Breast epithelium (tissue), 4 donors: ENCODE measurements at regions not wholly inside any gene's neighbourhood (a gene's known extent, or its start where the extent isn't known, plus 50 kb on each side); places are given as distances from the start of the nearest gene placed in this dataset.

ENCODE experiments used
- DNase-seq, 2 donors: peaks; one replicate each; pipeline ENCODE4 v3.0.0-alpha.2; 2019; ENCODE audit warnings: low spot score in 2 of 2
- H3K27ac ChIP-seq, 2 donors: fragments of 200-600 bp; sonication (generic) in 1 of 2; one replicate each; pipeline ENCODE4 v1.5.1; 2016 to 2019; ENCODE audit warnings: mild to moderate bottlenecking in 1 of 2
- H3K27me3 ChIP-seq, 2 donors: fragments of 200-600 bp; sonication (generic) in 1 of 2; one replicate each; pipeline versions ENCODE4 v1.5.1 to v1.6.0; 2017 to 2019; ENCODE audit warnings: control low read depth in 1 of 2, mild to moderate bottlenecking in 1 of 2
- H3K36me3 ChIP-seq: fragments of 200-600 bp; one replicate; pipeline ENCODE4 v1.5.1; 2019
- H3K4me1 ChIP-seq, 2 donors: fragments of 200-600 bp; sonication (generic); one replicate each; pipeline ENCODE4 v1.5.1; 2016 to 2019; ENCODE audit warnings: control low read depth in 1 of 2
- H3K4me3 ChIP-seq, 3 donors: fragments of 200-600 bp; sonication (generic); 1 replicate in 2 of 3; 2 replicates in 1 of 3; pipeline ENCODE4 v1.5.1; 2016 to 2019; ENCODE audit warnings: mild to moderate bottlenecking in 3 of 3, moderate library complexity in 2 of 3
- H3K9me3 ChIP-seq, 2 donors: fragments of 200-600 bp; sonication (generic) in 1 of 2; one replicate each; pipeline ENCODE4 v1.5.1; 2016 to 2019; ENCODE audit warnings: control low read depth in 1 of 2
- POLR2A ChIP-seq: fragments of 450-650 bp; IDR thresholded peaks from one replicate; pipeline ENCODE4 v1.6.1; 2016; ENCODE audit warnings: antibody characterized with exemption, mild to moderate bottlenecking, moderate library complexity
- POLR2AphosphoS5 ChIP-seq, 3 donors: sonication (generic); formaldehyde crosslinking; IDR thresholded peaks; one replicate each; pipeline ENCODE4 v1.6.1; 2017; ENCODE audit warnings: antibody characterized with exemption in 3 of 3
- intact Hi-C: fragments of 100-400 bp; cut with DNase I; formaldehyde crosslinking; loops from one replicate; pipeline ENCODE4 v1.15.1; 2023; ENCODE audit warnings: low total_unique reads
- TF ChIP-seq, protein P1 (sequence below), 3 donors: fragments of 450-650 bp; IDR thresholded peaks; one replicate each; pipeline ENCODE4 v1.5.1; 2016 to 2017; ENCODE audit warnings: antibody characterized with exemption in 3 of 3, mild to moderate bottlenecking in 3 of 3, moderate library complexity in 3 of 3

DNA sequence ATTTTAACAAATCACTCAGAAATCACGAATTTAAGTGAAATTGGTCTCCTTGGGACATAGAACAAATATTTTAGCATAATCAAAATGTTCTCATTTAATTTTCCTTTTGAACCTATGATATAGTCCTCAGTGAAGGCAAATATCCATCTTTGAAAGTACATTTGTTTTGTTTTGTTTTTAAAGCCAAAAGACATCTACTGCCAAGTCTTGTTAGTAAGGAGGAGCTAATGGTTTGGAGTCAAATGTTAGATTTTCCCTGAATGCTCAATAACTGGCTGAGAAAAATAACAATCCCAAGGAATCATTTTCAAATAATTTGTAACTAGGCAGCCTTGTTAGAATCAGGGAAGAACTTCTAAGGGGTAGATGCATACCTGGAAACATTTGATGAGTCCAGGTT is 302.9 kb upstream of the MAF start:
- H3K27ac ChIP-seq: no peak overlapping the region
- intact Hi-C loops: no loop called here
- no peak for DNase-seq
- no peak for TF ChIP-seq POLR2A
- no peak for TF ChIP-seq POLR2AphosphoS5 (IDR thresholded peaks at IDR 0.05)
- TF ChIP-seq, protein P1, sequence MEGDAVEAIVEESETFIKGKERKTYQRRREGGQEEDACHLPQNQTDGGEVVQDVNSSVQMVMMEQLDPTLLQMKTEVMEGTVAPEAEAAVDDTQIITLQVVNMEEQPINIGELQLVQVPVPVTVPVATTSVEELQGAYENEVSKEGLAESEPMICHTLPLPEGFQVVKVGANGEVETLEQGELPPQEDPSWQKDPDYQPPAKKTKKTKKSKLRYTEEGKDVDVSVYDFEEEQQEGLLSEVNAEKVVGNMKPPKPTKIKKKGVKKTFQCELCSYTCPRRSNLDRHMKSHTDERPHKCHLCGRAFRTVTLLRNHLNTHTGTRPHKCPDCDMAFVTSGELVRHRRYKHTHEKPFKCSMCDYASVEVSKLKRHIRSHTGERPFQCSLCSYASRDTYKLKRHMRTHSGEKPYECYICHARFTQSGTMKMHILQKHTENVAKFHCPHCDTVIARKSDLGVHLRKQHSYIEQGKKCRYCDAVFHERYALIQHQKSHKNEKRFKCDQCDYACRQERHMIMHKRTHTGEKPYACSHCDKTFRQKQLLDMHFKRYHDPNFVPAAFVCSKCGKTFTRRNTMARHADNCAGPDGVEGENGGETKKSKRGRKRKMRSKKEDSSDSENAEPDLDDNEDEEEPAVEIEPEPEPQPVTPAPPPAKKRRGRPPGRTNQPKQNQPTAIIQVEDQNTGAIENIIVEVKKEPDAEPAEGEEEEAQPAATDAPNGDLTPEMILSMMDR (IDR thresholded peaks at IDR 0.05): no peak
- no peaks in the 10 kb centered on the region for H3K36me3 ChIP-seq
- no peaks in the 10 kb centered on the region for H3K27me3 ChIP-seq
- no peaks in the 10 kb centered on the region for H3K4me1 ChIP-seq
- no peak overlapping the region for H3K4me3 ChIP-seq
- H3K9me3 ChIP-seq: no peaks in the 10 kb centered on the region

DNA sequence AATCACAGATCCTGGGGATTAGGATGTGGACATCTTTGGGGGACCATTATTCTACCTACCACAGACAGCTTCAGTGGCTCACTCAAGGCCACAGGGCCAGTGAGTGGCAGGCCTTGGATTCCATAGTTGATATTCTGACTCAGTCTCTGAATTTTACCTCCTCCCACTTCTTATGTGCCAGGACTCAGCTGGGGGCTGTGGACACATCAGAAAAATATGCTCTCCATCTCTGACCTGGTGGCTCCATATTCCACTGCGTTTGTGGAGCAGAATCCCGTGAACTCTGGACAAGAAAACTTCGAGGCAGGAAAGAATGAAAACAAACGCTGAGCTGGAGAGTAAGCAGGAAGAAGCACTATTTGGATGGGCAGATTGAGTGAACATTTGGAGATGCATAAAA is 301.8 kb upstream of the MAF start:
- intact Hi-C loops: no loop called here
- TF ChIP-seq, protein P1 (IDR thresholded peaks at IDR 0.05): no peak
- TF ChIP-seq POLR2AphosphoS5 (IDR thresholded peaks at IDR 0.05) (no peak), POLR2A (no peak)
- Histone ChIP-seq H3K27ac (no peak overlapping the region), H3K36me3 (no peaks in the 10 kb centered on the region), H3K4me3 (no peak overlapping the region), H3K4me1 (no peaks in the 10 kb centered on the region), H3K27me3 (no peaks in the 10 kb centered on the region), H3K9me3 (no peaks in the 10 kb centered on the region)
- DNase-seq: no peak

DNA sequence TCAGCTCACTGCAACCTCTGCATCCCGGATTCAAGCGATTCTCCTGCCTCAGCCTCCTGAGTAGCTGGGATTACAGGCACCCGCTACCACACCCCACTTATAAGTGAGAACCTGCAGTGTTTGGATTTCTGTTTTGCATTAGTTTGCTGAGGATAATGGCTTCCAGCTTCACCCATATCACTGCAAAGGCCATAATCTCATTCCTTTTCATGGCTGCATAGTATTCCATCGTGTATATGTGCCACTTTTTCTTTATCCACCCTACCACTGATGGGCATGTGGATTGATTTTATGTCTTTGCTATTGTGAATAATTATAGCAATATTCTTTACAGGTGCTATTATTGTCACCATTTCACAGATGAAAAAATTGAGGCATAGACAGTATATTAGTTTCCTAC is 301.0 kb upstream of the MAF start:
- H3K27me3 ChIP-seq: no peaks in the 10 kb centered on the region
- H3K4me1 ChIP-seq: no peaks in the 10 kb centered on the region
- H3K9me3 ChIP-seq: no peaks in the 10 kb centered on the region
- H3K36me3 ChIP-seq: no peaks in the 10 kb centered on the region
- DNase-seq: no peak
- intact Hi-C loops: no loop called here
- H3K27ac ChIP-seq: no peak overlapping the region
- H3K4me3 ChIP-seq: no peak overlapping the region
- TF ChIP-seq POLR2A (no peak), POLR2AphosphoS5 (IDR thresholded peaks at IDR 0.05) (no peak)
- TF ChIP-seq, protein P1 (IDR thresholded peaks at IDR 0.05): no peak

DNA sequence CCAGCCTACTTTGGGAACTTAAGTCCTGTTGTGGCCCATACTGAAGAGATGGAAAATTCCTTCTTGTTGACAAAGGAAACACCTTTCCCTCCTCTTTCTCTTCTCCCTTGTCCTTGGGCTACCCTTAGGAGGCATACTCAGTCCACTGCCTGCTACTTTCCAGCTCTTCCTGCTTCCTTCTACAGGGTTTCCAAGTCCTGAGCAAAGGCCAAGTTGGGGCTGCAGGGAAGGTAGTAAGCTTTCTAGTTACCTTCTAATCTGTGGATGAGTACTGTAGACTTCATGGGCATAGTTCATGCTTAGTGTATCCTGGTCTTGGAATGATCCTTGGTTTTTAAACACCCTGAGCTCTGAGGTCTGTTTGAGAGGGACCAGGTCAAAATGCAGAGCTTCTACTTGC is 299.2 kb upstream of the MAF start:
- DNase-seq: no peak
- Histone ChIP-seq H3K4me1 (no peaks in the 10 kb centered on the region), H3K27me3 (no peaks in the 10 kb centered on the region), H3K9me3 (no peaks in the 10 kb centered on the region), H3K27ac (no peak overlapping the region), H3K36me3 (no peaks in the 10 kb centered on the region), H3K4me3 (no peak overlapping the region)
- intact Hi-C loops: no loop called here
- TF ChIP-seq, protein P1 (IDR thresholded peaks at IDR 0.05): no peak
- no peak for TF ChIP-seq POLR2A
- TF ChIP-seq POLR2AphosphoS5 (IDR thresholded peaks at IDR 0.05): no peak

DNA sequence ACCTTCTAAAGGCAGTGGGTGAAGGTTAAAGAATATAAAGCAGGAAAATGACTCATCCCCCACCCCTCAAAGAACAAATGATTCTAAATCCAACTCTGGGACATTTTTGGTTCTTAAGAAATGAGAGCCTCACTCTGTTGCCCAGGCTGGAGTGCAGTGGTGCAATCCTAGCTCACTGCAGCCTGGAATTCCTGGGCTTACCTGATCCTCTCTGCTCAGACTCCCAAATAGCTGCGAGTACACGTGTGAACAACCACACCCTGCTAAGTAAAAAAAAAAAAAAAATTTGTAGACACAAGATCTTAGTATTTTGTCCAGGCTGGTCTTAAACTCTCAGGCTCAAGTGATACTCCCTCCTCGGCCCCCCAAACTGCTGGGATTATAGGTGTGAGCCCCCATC is 298.8 kb upstream of the MAF start:
- no peak overlapping the region for H3K4me3 ChIP-seq
- no peak overlapping the region for H3K27ac ChIP-seq
- TF ChIP-seq, protein P1 (IDR thresholded peaks at IDR 0.05): no peak
- TF ChIP-seq POLR2A (no peak), POLR2AphosphoS5 (IDR thresholded peaks at IDR 0.05) (no peak)
- H3K9me3 ChIP-seq: no peaks in the 10 kb centered on the region
- DNase-seq: no peak
- intact Hi-C loops: no loop called here
- no peaks in the 10 kb centered on the region for H3K27me3 ChIP-seq
- no peaks in the 10 kb centered on the region for H3K4me1 ChIP-seq
- H3K36me3 ChIP-seq: no peaks in the 10 kb centered on the region
